Activated T-cell treated with anti-CD3 and anti-CD28 coated beads, Interleukin-2, amount 50 U/mL, for 48 hours (primary cell): ENCODE measurements at regions not wholly inside any gene's neighbourhood (a gene's known extent, or its start where the extent isn't known, plus 50 kb on each side); places are given as distances from the start of the nearest gene placed in this dataset.

ENCODE experiments used
- DNase-seq, 2 experiments: peaks; one replicate each; pipeline ENCODE4 v3.0.0-alpha.2; 2020

GRCh38 chr11:112884012-112884767 lies 77.0 kb upstream of the NCAM1 start:
- DNase-seq = no peak

- no peak for DNase-seq
Measured at GRCh38 chr11:112885744-112886433, 75.3 kb upstream of the NCAM1 start.

GRCh38 chr11:112886434-112887370 lies 74.5 kb upstream of the NCAM1 start:
- DNase-seq = no peak

- no peak for DNase-seq
Measured at GRCh38 chr11:112889446-112889845, 71.8 kb upstream of the NCAM1 start.

- DNase-seq = no peak
Measured at GRCh38 chr11:112899235-112900006, 61.8 kb upstream of the NCAM1 start.

GRCh38 chr11:112901924-112902323 lies 59.3 kb upstream of the NCAM1 start:
- no peak for DNase-seq

GRCh38 chr11:112902361-112903011 lies 58.7 kb upstream of the NCAM1 start:
- no peak for DNase-seq

GRCh38 chr11:112903340-112903739 lies 57.9 kb upstream of the NCAM1 start:
- no peak for DNase-seq

- DNase-seq = no peak
Measured at GRCh38 chr11:112911124-112911523, 50.1 kb upstream of the NCAM1 start.
